SK-N-SH treated with all-trans-retinoic acid at 6 μM for 48 hours (cell line): ENCODE measurements at regions not wholly inside any gene's neighbourhood (a gene's known extent, or its start where the extent isn't known, plus 50 kb on each side); places are given as distances from the start of the nearest gene placed in this dataset.

Source experiments
- ATAC-seq: fragments of 200-7000 bp; cut with Tn5 transposase; 3 replicates; pipeline ENCODE4 v1.9.1; 2020; ENCODE audit warnings: mild to moderate bottlenecking, moderate library complexity
- ARNTL ChIP-seq: fragments of 450-650 bp; formaldehyde crosslinking; IDR thresholded peaks from 2 replicates; pipeline ENCODE4 v1.5.0; 2020; ENCODE audit warnings: low read depth, mild to moderate bottlenecking, moderate library complexity, borderline replicate concordance
- BACH2 ChIP-seq: fragments of 250-450 bp; sonication (Bioruptor Pico); IDR thresholded peaks from 2 replicates; pipeline ENCODE4 v1.9.0; 2021; ENCODE audit warnings: mild to moderate bottlenecking, borderline replicate concordance
- CSDC2 ChIP-seq: fragments of 250-450 bp; sonication (Bioruptor Pico); IDR thresholded peaks from 2 replicates; pipeline ENCODE4 v1.5.0; 2020; ENCODE audit warnings: mild to moderate bottlenecking, moderate library complexity
- CSRNP3 ChIP-seq: fragments of 250-450 bp; sonication (Bioruptor Pico); IDR thresholded peaks from 2 replicates; pipeline ENCODE4 v1.5.1; 2021; ENCODE audit warnings: mild to moderate bottlenecking, moderate library complexity
- ESRRG ChIP-seq: fragments of 250-450 bp; sonication (Bioruptor Pico); IDR thresholded peaks from 2 replicates; pipeline ENCODE4 v1.6.1; 2021; ENCODE audit warnings: mild to moderate bottlenecking
- GLIS3 ChIP-seq: fragments of 250-450 bp; sonication (Bioruptor Pico); IDR thresholded peaks from 2 replicates; pipeline ENCODE4 v1.5.0; 2020; ENCODE audit warnings: mild to moderate bottlenecking, moderate library complexity
- ISL1 ChIP-seq: fragments of 250-450 bp; sonication (Bioruptor Pico); IDR thresholded peaks from 2 replicates; pipeline ENCODE4 v2.1.2; 2022; ENCODE audit warnings: mild to moderate bottlenecking, moderate library complexity
- OSR1 ChIP-seq: fragments of 250-450 bp; sonication (Bioruptor Pico); IDR thresholded peaks from 2 replicates; pipeline ENCODE4 v1.8.0; 2022; ENCODE audit warnings: moderate library complexity, mild to moderate bottlenecking, inconsistent platforms
- PATZ1 ChIP-seq: fragments of 250-450 bp; sonication (Bioruptor Pico); IDR thresholded peaks from 2 replicates; pipeline ENCODE4 v1.8.0; 2020; ENCODE audit warnings: mild to moderate bottlenecking, moderate library complexity, borderline replicate concordance
- POU6F1 ChIP-seq: fragments of 250-450 bp; sonication (Bioruptor Pico); IDR thresholded peaks from 2 replicates; pipeline ENCODE4 v1.8.0; 2021; ENCODE audit warnings: low read depth, mild to moderate bottlenecking, moderate library complexity, borderline replicate concordance
- PPARA ChIP-seq: fragments of 250-450 bp; sonication (Bioruptor Pico); IDR thresholded peaks from 2 replicates; pipeline ENCODE4 v1.5.0; 2020; ENCODE audit warnings: mild to moderate bottlenecking, borderline replicate concordance
- RARB ChIP-seq: fragments of 250-450 bp; sonication (Bioruptor Pico); IDR thresholded peaks from 2 replicates; pipeline ENCODE4 v1.8.0; 2021; ENCODE audit warnings: mild to moderate bottlenecking, moderate library complexity
- SNAI2 ChIP-seq: fragments of 250-450 bp; sonication (Bioruptor Pico); IDR thresholded peaks from 2 replicates; pipeline ENCODE4 v1.5.0; 2020; ENCODE audit warnings: mild to moderate bottlenecking, moderate library complexity
- TCF4 ChIP-seq: fragments of 250-450 bp; sonication (Bioruptor Pico); IDR thresholded peaks from 2 replicates; pipeline ENCODE4 v1.8.0; 2021; ENCODE audit warnings: mild to moderate bottlenecking, moderate library complexity, borderline replicate concordance
- TOX ChIP-seq: fragments of 250-450 bp; sonication (Bioruptor Pico); IDR thresholded peaks from 2 replicates; pipeline ENCODE4 v1.8.0; 2021; ENCODE audit warnings: mild to moderate bottlenecking, moderate library complexity, borderline replicate concordance
- TSHZ2 ChIP-seq: fragments of 250-450 bp; sonication (Bioruptor Pico); IDR thresholded peaks from 2 replicates; pipeline ENCODE4 v1.5.0; 2020; ENCODE audit warnings: mild to moderate bottlenecking, moderate library complexity
- ZC3H10 ChIP-seq: fragments of 250-450 bp; sonication (Bioruptor Pico); IDR thresholded peaks from 2 replicates; pipeline ENCODE4 v1.5.1; 2021; ENCODE audit warnings: mild to moderate bottlenecking, moderate library complexity
- ZFP3 ChIP-seq: fragments of 250-450 bp; sonication (Bioruptor Pico); IDR thresholded peaks from 2 replicates; pipeline ENCODE4 v1.5.0; 2020; ENCODE audit warnings: mild to moderate bottlenecking, moderate library complexity
- ZFP30 ChIP-seq: fragments of 450-650 bp; formaldehyde crosslinking; IDR thresholded peaks from 2 replicates; pipeline ENCODE4 v1.5.0; 2022; ENCODE audit warnings: mild to moderate bottlenecking, moderate library complexity
- ZNF565 ChIP-seq: fragments of 450-650 bp; formaldehyde crosslinking; conservative IDR thresholded peaks from 2 replicates; pipeline ENCODE4 v1.5.0; 2020; ENCODE audit warnings: low read depth, mild to moderate bottlenecking, moderate library complexity
- ZNF70 ChIP-seq: fragments of 450-650 bp; formaldehyde crosslinking; IDR thresholded peaks from 2 replicates; pipeline ENCODE4 v1.5.0; 2020; ENCODE audit warnings: mild to moderate bottlenecking, moderate library complexity
- ZNF8 ChIP-seq: fragments of 450-650 bp; formaldehyde crosslinking; IDR thresholded peaks from 2 replicates; pipeline ENCODE4 v1.5.0; 2020; ENCODE audit warnings: mild to moderate bottlenecking, moderate library complexity

GRCh38 chr3:79886204-79886603, 118.4 kb upstream of the ROBO1 start:
- no peak for TF ChIP-seq TOX (CRISPR knock-in tag)
- peak; percentile 48; the same call in 1 of the 2 replicates for TF ChIP-seq TCF4 (CRISPR knock-in tag)
- TF ChIP-seq ZNF70 (CRISPR knock-in tag) = peak; percentile 67; the same call in 1 of the 2 replicates
- TF ChIP-seq, all 23 proteins: peak for 2
- ATAC-seq = peak; percentile 71

GRCh38 chr3:79885407-79885806, 117.6 kb upstream of the ROBO1 start:
- TF ChIP-seq PPARA (CRISPR knock-in tag) (no peak), GLIS3 (no peak), CSRNP3 (CRISPR knock-in tag) (no peak), ZC3H10 (CRISPR knock-in tag) (no peak), PATZ1 (CRISPR knock-in tag) (no peak), TOX (CRISPR knock-in tag) (no peak), RARB (no peak), OSR1 (CRISPR knock-in tag) (no peak), ISL1 (CRISPR knock-in tag) (no peak), ESRRG (CRISPR knock-in tag) (no peak), ARNTL (CRISPR knock-in tag) (no peak), ZFP30 (CRISPR knock-in tag) (no peak), ZNF565 (CRISPR knock-in tag) (no peak), SNAI2 (CRISPR knock-in tag) (no peak), BACH2 (CRISPR knock-in tag) (no peak), ZFP3 (CRISPR knock-in tag) (no peak), CSDC2 (CRISPR knock-in tag) (no peak), ZNF8 (CRISPR knock-in tag) (no peak), TSHZ2 (CRISPR knock-in tag) (no peak)

GRCh38 chr3:79884354-79884753, 116.6 kb upstream of the ROBO1 start:
- TF ChIP-seq ESRRG (CRISPR knock-in tag) (no peak), ZNF70 (CRISPR knock-in tag) (no peak), CSDC2 (CRISPR knock-in tag) (no peak), TOX (CRISPR knock-in tag) (no peak), POU6F1 (CRISPR knock-in tag) (no peak), ISL1 (CRISPR knock-in tag) (no peak), RARB (no peak), CSRNP3 (CRISPR knock-in tag) (no peak), BACH2 (CRISPR knock-in tag) (no peak), ZNF565 (CRISPR knock-in tag) (no peak), OSR1 (CRISPR knock-in tag) (no peak), ZFP3 (CRISPR knock-in tag) (no peak), ARNTL (CRISPR knock-in tag) (no peak), ZFP30 (CRISPR knock-in tag) (no peak), SNAI2 (CRISPR knock-in tag) (no peak), PPARA (CRISPR knock-in tag) (no peak)
- TF ChIP-seq, all 23 proteins: peak for 0
- no peak for ATAC-seq

More at GRCh38 chr3:79885407-79885806, 117.6 kb upstream of the ROBO1 start:
- ATAC-seq = no peak
